Stimulated activated CD4-positive, alpha-beta T cell treated with anti-CD3 and anti-CD28 coated beads, Interleukin-12 subunit alpha, Interleukin-12 subunit beta, amount 100 ng/mL, for 48 hours (primary cell): ENCODE measurements at regions not wholly inside any gene's neighbourhood (a gene's known extent, or its start where the extent isn't known, plus 50 kb on each side); places are given as distances from the start of the nearest gene placed in this dataset.

ENCODE experiments used
- DNase-seq, 3 donors: peaks; one replicate each; pipeline ENCODE4 v3.0.0-alpha.2; 2020; ENCODE audit warnings: low read depth in 2 of 3, low spot score in 1 of 3

DNA sequence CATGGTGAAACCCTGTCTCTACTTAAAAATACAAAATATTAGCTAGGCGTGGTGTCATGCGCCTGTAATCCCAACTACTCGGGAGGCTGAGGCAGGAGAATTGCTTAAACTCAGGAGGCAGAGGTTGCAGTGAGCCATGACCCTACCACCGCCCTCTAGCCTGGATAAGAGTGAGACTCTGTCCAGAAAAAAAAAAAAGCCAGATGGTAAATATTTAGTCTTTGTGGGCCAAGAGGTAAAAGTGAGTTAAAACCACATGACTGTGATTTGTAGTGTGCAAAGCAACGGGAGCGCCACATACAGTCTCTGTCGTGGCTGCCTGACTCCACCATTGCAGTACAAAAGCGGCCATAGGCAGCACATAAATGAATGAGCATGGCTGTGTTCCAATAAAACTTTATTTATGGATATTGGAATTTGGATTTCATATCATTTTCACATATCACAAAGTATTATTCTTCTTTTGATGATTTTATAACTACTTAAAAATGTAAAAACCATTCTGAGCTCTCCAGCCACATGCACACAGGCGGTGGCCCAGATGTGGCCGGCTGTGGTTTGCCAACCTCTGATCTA lies 51.8 kb upstream of the CASZ1 start:
- no peak for DNase-seq

DNA sequence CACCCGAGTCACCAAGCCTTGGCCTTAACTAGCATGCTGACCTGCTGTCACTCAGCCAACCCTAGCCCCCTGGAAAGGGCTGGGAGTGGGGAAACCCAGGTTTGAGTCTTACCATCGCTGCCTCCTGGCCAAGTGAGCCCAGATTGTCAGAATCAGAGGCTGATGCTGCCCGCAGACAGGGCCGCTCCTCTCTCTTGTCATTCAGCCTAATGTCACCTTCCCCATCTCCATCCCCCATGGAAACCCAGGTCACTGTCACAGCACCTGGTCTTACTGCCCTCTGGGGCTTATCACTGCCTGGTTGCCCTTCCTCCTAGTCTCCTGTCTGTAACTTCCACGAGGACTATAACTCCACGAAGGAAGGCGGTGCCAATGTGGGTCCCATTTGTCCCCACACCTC lies 53.6 kb upstream of the CASZ1 start:
- no peak for DNase-seq

DNA sequence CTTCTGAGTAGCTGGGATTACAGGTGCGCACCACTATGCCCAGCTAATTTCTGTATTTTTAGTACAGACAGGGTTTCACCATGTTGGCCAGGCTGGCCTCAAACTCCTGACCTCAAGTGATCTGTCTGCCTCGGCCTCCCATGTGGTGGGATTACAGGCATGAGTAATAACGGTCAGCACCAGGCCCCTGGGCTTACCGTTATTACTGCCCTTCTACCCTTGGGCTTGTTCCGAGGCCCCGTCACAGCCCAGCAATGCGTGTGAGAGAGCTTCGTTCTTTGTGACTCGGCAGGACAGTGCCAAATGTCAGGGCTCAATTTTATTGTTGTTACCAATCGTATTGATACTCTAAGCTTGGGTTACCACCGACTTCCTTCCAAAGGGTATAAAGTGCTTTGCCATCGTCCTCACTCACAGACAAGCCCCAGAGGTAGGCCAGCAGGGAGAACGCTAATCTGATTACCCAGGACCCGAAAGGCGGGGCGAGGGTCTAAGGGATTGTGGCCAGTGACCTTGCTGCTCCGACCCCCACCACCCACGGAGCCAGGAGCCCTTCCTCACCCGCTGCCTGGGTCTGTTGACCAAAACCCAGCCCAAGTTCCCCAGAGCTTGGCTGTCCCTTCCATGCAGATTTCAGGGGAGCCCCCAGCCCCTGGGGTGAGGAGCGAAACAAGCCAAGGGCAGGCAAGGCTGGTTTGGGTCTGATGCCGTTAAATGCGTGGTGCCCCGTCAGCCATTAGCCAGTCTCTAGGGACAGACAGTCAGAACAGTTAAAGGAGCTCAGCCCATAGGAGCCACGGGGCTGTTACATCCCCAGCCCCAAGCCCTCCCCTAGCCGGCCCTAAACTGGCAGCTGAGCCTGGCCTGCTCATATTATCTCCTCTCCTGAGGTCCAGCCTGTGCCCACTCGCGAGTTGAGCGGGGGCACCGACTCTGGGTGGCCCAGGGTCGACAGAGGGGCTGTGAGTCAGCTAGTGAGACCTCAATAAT lies 54.9 kb upstream of the CASZ1 start:
- no peak for DNase-seq

DNA sequence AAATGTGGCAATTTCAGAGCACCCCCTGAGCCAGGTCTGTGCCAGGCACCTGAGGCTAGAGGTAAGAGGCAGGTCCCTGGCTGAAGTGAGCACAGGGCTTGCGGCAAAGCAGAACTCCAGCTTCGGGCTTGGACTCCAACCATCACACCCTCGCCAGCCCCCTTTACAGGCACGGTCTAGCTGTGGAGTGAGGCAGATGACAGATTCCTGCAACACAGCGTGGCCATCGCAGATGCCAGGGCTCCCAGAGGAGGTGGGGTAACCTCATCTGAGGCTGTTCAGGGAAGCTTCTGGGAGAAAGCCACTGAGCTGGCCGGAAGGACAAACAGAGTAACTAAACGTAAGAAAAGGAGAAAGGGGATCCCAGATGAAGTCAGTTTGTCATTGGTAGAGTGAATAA lies 55.6 kb upstream of the CASZ1 start:
- DNase-seq, result no peak

DNA sequence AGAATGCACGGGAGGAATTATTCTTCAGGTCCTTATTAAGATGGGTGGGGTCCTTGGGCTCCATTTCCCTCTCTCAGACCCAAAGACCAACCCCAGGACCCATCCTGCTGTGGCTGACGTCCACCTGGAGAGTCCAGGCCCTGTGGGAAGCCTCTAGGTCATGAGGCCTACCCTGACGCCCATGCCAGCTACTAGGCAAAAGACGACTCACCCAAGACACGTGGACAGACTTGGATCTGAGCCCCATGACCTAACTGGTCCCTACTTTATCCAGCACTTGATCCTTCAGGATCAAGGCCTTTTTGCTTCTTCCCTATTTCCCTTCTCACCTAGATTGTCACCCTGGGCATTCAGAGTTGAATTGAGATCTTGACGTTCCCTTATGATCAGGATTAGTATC lies 56.0 kb upstream of the CASZ1 start:
- DNase-seq, result no peak

DNA sequence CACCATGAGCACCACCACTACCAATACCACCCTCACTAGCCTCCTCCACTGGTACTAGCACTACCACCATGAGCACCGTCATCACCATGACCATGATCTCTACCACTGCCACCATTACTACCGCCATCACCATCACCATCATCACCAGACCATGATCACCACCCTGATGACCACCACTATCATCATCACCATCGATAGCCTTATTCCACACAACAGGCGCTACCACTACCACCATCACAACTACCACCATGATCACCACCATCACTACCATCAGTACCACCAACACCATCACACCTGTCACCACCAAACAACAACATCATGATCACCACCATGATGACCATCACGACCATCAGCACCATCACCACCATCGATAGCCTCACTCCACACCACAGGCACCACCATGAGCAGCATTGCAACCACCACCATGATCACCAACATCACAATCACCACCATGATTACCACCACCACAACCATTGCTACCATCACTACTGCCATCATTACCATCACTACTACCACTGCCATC lies 56.6 kb upstream of the CASZ1 start:
- no peak for DNase-seq

DNA sequence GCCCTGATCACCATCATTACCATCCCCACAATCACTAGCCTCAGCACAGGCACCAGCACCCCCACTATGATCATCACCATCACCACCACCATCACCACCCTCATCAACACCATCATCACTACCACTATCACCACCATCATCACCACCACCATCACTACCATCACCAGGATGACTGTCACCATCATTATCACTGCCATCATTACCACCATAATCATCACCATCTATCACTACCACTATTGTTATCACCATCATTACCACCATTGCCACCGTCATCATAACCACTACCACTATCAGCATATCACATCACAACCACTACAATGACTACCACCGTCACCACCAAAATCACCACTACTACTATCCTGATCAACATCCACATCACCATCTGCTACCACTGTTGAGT lies 57.3 kb upstream of the CASZ1 start:
- DNase-seq, result no peak

DNA sequence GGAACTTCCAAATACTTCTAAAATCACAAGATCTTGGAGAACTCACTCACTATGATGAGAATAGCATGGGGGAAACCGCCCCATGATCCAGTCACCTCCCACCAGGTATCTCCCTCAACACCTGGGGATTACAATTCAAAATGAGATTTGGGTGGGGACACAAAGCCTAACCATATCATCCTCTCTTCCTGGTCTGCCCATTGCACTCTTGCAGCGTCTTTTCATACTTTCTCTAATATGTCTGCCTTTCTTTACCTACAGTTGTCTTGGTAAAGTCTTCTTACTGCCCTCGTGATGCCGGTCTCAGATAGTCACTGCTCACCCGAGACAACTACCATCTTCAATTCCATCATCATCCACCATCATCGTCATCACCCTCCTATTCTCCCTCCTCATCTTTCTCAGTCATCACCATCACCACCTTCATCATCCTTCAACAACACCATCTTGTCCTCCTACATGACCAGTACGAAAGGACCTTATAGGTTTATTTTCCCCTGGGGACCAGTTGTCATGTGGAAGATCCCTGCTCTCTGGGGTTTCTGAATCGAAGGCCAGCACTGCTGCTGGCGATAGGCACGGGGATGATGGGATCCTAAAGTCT lies 58.5 kb upstream of the CASZ1 start:
- no peak for DNase-seq

DNA sequence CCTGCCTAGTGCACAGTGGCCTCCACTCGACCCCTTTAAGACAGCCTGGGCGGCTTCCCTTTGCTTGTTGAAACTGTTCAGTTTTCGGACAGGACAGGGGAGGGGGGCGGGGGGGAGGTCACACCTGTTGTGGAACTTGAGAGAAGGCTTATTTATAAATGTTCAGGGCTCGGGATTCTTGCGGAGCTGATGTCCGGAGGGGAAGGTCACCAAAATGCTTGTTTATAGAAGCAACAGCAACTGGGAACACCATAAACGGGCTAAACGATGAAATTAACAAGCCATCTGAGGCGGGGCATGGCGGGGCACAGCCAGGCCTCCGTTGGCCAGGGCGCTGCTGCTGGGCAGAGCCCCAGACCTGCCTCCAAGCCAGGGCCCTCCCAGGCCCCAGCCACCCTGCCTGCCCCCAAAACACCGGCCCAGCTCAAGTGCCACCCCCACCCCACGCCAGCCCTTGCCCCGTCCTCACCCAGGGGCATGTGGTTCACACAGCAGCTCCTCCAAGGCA lies 59.8 kb upstream of the CASZ1 start:
- DNase-seq, result no peak

DNA sequence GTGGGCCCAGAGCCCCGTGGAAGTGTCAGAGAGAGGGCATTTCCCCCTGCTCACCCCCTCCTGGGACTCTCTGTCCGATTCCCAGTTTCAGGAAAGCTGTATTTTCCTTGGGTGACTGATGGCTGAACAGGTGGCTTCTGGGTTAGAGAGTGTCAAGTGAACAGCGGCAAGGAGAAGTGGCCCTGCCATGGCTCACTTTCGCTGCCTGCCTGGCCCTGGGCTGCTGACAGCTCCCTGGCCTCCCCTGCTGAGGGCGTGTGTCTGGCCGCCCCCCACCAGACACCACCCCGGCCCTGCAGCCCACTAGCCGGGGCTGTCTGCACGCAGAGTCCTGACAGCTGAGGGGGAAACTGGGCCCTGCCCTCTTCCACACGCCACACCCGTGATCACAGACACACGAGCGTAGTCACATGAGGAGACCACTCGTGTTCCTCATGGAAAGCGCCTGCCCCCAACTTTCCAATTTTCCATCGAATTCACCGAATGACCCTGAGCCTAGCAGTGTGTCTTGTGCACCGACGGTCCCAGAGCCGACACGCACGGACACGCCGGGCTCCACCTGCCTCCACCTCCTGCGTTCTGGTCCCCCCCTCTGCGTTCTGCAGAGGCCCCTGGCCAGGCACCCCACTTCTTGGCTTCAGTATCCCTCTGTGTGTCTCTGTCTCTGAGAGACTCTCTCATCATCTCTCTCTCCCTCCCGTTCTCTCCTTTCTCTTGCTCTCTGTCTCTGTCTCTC lies 60.6 kb upstream of the CASZ1 start:
- no peak for DNase-seq

DNA sequence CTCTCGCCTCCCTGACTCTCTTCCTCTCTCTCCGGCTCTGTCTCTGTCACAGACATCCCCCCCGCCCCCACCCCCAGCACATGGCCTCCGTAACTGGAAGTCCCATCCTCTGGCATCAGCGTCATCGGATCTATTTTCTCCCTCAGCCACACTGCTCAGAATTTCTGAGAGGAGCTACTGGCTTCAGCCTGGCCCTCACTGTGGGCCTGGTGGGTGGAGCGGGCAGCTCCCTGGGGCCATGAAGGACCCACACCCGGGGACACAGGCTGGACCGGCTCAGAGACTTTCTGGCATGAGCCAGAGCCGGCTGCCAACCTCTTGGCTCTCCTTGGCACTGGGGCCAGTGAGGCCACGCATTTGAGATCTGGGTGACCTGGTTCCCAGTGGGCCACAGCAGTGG lies 61.2 kb upstream of the CASZ1 start:
- no peak for DNase-seq

DNA sequence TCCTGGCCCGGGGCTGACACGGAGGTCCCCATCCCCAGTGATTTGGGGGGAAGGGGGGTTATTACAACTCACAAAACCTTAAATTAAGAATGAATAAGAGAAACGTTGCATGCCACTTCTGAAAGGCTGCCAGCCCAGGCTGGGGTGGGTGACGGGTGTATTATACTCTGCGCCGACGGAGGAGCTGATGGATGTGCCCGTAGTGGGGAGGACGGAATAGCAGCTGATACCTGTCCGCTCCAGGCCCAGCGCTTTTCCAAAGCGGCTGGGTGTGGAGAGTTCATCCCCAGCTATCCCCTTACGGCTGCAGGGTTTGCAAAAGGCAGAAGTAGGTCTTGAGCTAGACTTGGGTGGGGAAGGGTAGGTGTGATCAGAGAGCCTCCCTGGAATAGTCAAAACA lies 63.8 kb upstream of the CASZ1 start:
- DNase-seq, result no peak

DNA sequence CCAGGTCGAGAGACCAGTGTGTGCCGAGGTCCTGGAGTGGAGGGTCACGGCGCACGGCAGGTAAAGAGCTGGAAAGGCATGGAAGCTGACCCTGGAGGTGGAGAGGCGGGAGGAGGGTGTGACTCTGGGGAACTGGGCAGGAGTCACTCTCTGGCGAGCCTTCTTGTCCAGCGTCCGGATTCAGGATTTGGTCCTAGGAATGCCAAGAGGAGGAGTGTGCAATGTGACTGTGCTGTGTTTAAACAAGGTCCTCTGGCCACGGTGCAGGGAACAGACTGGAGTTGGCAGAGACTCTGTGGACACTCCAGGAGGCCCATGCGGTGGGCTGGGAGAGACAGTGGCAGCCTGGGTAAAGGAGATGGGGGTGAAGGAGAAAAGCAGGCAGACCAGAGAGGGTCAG lies 64.2 kb upstream of the CASZ1 start:
- DNase-seq, result no peak

DNA sequence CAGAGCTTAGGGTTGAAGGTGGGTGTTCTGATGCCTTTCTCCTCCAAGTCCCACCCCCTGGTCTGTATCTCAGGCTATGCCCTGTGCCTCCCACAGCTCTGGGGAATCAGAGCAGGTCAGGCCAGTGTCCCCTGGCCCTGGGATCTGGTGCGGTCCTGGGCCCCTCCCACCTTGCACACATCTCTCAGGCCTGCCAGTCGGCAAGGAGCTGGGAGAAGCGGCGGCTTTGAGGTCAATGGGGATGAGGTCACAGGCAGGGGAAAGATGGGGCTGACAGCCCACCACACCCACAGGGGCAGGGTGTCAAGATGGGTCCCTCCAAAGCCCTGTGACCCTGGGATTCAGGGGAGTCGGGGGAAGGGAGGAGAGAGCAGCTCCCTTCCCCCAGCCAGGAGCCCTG lies 65.4 kb upstream of the CASZ1 start:
- no peak for DNase-seq

DNA sequence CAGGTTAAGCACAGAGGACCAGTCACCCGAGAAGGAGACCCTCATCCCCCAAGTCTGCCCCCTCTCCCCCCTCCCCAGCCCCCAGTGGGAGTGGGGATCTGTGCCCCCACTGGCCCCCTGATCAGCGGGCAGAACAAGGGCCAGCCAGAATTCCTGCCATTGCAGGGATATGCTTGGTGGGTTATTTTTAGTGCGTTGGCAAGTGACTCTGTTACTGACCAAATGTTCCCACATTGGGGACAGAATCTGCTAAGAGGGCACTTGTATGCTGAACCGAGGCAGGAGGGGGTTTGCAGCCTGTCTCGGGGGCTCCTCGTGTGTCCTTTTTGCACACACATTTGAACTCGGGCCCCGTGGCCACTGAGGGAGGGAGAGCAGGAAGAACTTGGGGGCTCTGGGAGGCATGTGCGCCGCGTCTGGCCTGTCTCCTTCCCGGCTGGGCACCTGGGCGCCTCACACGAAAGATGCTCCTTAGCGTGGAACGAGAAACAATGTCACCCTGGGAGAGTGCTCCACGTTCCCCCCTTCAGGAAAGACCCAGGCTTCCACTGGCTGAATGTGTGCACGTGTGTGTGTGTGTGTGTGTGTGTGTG lies 66.4 kb upstream of the CASZ1 start:
- no peak for DNase-seq

DNA sequence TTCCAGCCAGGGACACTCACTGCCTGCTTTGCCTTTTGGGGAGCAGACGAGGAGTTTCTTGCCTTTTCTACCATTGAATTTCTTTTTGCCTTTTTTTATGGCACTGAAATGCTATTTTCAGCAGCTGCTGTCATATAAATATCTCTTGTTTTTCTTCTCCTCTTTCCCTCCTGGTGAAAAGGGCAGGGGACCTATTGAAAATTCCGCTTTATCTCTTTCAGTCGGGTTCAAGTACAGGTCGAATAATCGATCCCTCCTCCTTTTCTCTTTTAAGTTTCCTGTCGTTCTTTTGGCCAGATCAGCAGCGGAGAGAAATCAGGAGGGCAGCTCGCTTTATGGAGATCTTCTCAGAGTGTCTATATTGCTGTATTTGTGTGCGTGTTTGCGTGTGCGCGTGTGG lies 67.4 kb upstream of the CASZ1 start:
- no peak for DNase-seq

DNA sequence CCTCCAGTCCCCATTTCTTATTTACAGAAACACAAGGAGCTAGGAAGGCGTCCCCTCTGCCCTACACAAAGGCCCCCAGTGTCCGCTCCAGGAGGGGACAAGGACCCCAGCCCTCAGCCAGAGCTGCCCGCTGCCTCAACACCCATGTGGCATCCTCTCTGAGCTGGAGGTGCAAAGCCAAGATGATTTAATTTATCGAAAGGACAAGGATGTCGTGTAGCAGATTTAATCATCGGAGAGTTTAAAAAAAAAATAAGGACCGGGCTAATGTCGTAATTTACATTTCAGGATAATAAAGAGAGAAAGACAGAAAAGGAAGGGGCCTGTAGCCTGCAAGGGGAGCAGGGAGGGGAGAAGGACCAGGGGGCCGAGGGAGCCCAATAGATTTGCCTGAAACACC lies 68.3 kb upstream of the CASZ1 start:
- no peak for DNase-seq

DNA sequence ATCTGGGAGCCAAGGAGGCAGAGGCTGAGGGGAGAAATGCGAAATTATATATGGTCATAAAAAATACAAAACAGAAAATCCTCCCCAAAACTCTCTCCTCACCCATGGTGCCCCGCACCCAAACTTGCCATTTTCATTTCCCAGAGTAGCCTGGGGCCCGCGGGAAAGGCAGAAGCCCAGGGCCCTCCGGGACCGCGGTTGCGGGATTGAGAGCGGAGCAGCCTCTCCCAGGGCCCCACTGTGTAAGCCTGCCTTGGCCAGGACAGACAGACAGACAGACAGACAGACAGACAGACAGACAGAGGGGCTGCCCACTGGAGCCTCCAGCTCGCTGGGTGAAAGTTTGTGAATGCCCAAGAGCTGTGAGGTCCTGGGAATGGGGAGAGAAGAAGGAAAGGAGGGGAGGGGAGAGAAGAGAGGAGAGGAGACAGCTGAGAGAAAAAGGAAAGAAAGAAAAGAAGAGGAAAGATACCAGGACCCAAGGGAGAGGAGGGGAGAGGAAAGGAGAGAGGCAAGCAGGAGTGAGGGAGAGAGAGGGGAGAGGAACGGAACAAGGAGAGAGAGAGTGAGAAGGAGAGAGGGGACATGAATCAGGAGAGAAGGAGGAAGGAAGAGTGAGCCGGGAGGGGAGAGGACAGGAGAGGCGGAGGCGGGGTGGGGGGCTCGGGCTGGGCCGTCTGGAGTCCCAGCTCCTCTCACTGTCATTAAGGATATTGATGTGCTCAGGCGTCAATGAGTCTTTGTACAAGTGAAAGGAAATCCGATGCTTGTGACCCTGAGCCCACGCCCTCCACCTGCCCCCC lies 69.3 kb upstream of the CASZ1 start:
- DNase-seq, result no peak

DNA sequence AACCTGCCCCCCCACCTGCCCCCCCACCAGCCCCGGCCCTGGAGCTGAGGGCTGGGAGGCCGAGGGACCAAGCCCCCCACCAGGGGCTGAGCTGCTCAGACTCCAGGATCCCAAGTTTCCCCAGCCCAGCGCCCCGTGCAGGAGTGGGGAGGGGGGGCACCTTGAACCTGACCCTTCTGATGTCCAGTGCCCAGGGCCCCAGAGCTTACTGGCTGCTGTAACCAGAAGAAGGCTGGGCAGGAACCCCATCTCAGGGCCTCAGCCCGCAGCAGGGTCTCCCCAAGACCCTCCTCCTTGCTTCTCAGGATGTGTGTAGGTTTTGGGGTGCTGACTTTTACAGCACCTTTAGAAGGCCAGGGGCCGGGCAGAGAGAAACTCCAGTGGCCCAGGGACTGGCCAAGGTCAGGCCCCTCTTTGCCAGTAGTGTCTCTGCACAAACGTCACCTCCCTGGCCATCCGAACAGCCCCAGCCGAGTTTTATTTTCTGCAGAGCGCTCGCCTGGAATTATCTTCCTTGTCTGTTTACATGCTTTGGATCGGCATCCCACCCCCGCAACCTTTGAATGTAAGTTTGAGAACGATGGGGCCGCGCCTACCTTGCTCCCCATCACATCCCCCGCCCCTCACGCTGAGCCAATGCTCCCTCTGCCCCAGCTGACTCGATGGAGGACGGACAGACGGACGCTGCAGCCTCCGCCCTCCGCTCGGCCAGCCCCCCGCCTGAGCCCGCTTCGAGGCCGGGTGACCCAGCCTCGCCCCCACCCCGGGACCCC lies 70.1 kb upstream of the CASZ1 start:
- DNase-seq, result peak in 2 of 3 donors; percentile 8
